HG02678 (cell line): ENCODE measurements at regions not wholly inside any gene's neighbourhood (a gene's known extent, or its start where the extent isn't known, plus 50 kb on each side); places are given as distances from the start of the nearest gene placed in this dataset.
"Not testable (repeated sequence)": the region's sequence is repeated elsewhere in the genome, so short reads cannot be mapped to it uniquely, and the experiment has no call there.

Source experiments
- ATAC-seq: cut with Tn5 transposase; IDR thresholded peaks from one replicate; pipeline ENCODE4 v1.9.1; 2021; ENCODE audit warnings: mild to moderate bottlenecking, moderate library complexity; ENCODE audit not compliant: unreplicated experiment

GRCh38 chr6:74253261-74253660, 557.3 kb downstream of the CD109 start:
- no peak for ATAC-seq

- ATAC-seq: no peak
These were observed 554.3 kb downstream of the CD109 start for GRCh38 chr6:74250161-74250818.

DNA sequence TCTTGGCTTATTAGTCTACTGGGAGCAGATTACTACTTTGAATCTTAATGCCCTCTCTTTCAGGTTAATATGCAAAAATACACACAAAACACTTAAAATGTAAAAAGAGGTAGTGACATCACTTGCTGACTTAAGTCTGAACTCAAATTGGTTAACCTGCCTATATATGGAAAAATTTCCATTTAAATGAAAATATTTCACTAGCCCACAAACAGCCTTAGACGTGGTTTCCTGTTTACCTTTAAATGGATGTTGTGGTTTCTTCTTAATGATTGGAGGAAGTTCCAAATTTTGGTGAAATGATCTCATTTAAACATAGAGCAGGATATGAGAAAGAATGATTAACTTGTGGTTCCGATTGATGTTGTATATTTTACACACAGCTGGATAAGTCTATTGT, 553.7 kb downstream of the CD109 start:
- peak; percentile 80 for ATAC-seq

DNA sequence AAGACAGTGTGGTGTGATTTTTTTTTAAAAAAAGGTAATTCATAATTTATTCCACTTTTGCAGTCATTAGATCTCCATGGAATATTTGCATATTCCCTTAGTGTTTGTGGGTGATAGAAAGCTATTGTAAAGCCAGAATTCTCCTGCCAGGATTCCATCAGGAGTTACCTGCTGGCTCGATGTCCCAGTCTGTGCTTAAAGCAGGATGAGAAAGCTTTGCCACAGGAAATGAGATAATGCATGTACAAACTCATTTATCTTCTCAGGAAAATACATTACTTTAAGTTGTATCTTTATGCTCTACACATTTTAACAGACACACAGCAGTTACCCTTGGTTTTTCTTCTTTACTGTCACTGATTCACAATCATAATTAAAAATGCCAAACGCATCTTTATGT, 553.0 kb downstream of the CD109 start:
- no peak for ATAC-seq

DNA sequence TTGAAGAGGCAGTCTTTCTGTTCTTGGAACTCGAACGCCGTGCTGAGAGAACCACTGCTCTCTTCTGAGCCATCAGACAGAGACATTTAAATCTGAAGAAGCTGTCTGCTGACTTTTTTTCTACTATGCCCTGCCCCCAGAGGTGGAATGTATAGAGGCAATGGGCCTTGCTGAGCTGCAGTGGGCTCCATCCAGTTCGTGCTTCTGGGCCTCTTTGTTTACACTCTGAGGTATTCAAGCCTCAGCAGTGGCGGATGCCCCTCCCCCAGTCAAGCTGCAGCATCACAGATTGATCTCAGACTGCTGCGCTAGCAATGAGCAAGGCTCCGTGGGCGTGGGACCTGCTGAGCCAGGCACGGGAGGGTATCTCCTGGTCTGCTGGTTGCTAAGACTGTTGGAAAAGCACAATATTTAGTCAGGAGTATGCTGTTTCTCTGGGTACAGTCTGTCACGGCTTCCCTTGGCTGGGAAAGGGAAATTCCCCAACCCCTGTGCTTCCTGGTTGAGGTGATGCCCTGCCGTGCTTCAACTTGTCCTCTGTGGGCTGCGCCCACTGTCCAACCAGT, 526.8 kb downstream of the CD109 start:
- ATAC-seq: no peak

GRCh38 chr6:74213995-74214394, 518.0 kb downstream of the CD109 start:
- no peak for ATAC-seq

GRCh38 chr6:74208239-74208638, 512.2 kb downstream of the CD109 start:
- ATAC-seq: no peak

GRCh38 chr6:74199215-74199915, 503.4 kb downstream of the CD109 start:
- no peak for ATAC-seq

GRCh38 chr6:74197310-74197709, 501.3 kb downstream of the CD109 start:
- ATAC-seq: no peak

GRCh38 chr6:74187811-74188210, 491.8 kb downstream of the CD109 start:
- no peak for ATAC-seq

DNA sequence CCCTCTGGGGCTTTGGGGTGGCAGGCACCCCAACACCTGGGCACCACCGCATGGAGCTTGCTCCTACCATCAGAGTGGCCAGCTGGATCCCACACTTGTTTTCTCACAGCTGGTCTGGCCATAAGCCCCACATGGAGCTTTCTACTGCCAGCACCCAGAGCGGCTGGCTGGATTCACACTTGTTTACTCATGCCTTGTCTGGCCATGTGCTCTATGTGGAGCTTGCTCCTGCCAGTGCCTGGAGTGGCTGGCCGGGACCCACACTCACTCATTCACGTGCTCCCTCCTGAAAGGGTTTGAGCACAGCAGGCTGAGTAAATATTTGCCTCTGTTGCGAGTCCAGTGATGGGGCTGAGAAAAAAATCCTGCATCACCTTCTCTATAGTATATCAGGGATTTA, 487.0 kb downstream of the CD109 start:
- no peak for ATAC-seq

DNA sequence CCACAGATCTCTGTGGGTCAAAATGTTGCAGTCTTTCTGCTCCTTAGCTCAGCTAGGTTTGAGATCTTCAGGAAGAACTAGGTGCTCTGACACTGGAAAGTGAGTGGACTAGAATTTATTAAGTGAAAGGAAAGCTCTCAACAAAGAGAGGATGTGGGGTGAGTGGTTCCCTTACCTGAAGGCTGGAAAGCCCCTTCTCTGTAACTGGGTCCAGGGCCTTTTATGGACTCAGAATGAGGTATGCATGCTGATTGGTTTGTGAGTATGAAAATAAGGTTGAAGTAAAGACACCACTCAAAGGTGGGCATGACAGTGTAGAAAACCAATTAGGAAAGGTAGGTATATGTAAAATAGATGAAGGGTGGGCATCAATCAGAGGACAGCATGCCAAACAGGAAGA, 485.5 kb downstream of the CD109 start:
- no peak for ATAC-seq

GRCh38 chr6:74177506-74177905, 481.5 kb downstream of the CD109 start:
- no peak for ATAC-seq

DNA sequence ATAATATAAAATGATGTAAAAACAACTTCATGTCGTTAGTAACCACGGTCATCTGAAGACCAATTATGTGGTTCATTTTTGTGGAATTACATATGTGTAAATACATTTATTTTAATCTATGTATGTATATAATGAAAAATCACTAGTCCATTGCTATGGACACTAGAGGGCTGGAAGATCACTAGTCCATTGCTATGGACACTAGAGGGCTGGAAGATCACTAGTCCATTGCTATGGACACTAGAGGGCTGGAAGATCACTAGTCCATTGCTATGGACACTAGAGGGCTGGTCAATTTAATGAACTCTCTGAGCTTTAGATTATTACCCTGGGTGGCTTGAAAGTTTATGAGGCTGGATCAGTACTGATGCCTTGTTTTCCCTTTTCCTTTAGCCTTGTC, 474.5 kb downstream of the CD109 start:
- not testable (repeated sequence) for ATAC-seq

- no peak for ATAC-seq
These were observed 474.1 kb downstream of the CD109 start for GRCh38 chr6:74170118-74170517.

GRCh38 chr6:74167976-74168375, 472.0 kb downstream of the CD109 start:
- no peak for ATAC-seq

GRCh38 chr6:74167511-74167910, 471.5 kb downstream of the CD109 start:
- no peak for ATAC-seq

- ATAC-seq: no peak
These were observed 470.8 kb downstream of the CD109 start for GRCh38 chr6:74166849-74167248.

DNA sequence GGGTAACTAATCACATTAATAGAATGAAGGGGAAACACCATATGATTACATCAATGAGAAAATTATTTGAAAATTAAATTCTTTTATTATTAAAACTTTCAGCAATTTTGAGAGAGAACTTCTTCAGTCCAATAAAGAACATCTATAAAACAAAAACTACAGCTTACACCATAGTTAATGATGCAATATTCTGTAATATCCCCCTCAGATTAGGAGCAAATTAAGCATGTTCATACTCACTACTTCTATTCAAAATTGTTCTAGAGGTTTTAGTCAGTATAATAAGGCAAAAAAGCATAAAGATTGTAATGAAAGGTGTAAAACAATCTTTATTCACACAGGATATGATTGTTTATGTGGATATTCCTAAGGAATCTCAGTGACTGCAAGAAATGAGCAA, 465.4 kb downstream of the CD109 start:
- no peak for ATAC-seq

- ATAC-seq: no peak
These were observed 456.2 kb downstream of the CD109 start for GRCh38 chr6:74152096-74152675.

DNA sequence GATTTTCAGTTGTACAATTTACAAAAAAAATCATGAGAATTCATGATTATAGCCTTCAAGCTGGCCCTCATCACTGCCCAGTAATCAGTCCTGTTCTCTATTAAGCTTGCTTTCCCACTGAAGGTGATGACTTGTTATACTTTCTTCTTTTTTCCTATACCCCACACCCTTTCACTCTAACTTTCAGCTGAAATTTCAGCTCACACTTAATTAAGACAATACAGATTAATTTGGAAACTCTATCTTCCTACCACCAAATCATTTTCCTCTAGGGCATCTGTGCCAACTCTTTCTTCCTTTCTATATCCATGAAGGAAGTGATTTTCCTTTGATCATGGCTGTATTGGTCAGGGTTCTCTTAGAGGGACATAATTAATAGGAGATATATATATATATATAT, 449.9 kb downstream of the CD109 start:
- ATAC-seq: no peak

- ATAC-seq: no peak
These were observed 441.9 kb downstream of the CD109 start for GRCh38 chr6:74137911-74138310.
